Stomach (tissue), 8 donors: ENCODE measurements at regions not wholly inside any gene's neighbourhood (a gene's known extent, or its start where the extent isn't known, plus 50 kb on each side); places are given as distances from the start of the nearest gene placed in this dataset.
"Not testable (repeated sequence)": the region's sequence is repeated elsewhere in the genome, so short reads cannot be mapped to it uniquely, and the experiment has no call there.

Source experiments
- DNase-seq, 2 donors: peaks; one replicate each; pipeline versions ENCODE4 v3.0.0 to v3.0.0-alpha.2; 2013 to 2019
- H3K27ac ChIP-seq, 5 donors: fragments of 200-600 bp in 4 of 5; sonication (generic) in 4 of 5; one replicate each; pipeline ENCODE4 v1.5.1; 2013 to 2019; ENCODE audit warnings: mild to moderate bottlenecking in 1 of 5, moderate library complexity in 1 of 5
- H3K27me3 ChIP-seq, 3 donors: fragments of 200-600 bp; sonication (generic); one replicate each; pipeline ENCODE4 v1.5.1; 2017 to 2019; ENCODE audit warnings: mixed run types in 1 of 3
- H3K36me3 ChIP-seq, 4 donors: fragments of 200-600 bp; sonication (generic); 1 replicate in 3 of 4; 2 replicates in 1 of 4; pipeline ENCODE4 v1.5.1; 2016 to 2019
- H3K4me1 ChIP-seq, 4 donors: fragments of 200-600 bp; sonication (generic); one replicate each; pipeline ENCODE4 v1.5.1; 2016 to 2019
- H3K4me3 ChIP-seq, 4 donors: fragments of 200-600 bp; sonication (generic) in 3 of 4; one replicate each; pipeline ENCODE4 v1.5.1; 2016 to 2019; ENCODE audit warnings: mild to moderate bottlenecking in 1 of 4
- H3K9me3 ChIP-seq, 4 donors: fragments of 200-600 bp; sonication (generic); one replicate each; pipeline ENCODE4 v1.5.1; 2016 to 2019
- EP300 ChIP-seq: sonication (generic); formaldehyde crosslinking; IDR thresholded peaks from one replicate; pipeline ENCODE4 v1.6.1; 2017; ENCODE audit warnings: antibody characterized with exemption
- POLR2A ChIP-seq, 4 donors: fragments of 450-650 bp; IDR thresholded peaks; one replicate each; pipeline ENCODE4 v1.6.1; 2016; ENCODE audit warnings: antibody characterized with exemption in 4 of 4, control low read depth in 2 of 4, mild to moderate bottlenecking in 1 of 4, moderate library complexity in 1 of 4
- POLR2AphosphoS5 ChIP-seq, 3 donors: sonication (generic); formaldehyde crosslinking; IDR thresholded peaks; one replicate each; pipeline ENCODE4 v1.6.1; 2016; ENCODE audit warnings: antibody characterized with exemption in 3 of 3
- WGBS, 5 donors: extraction: QIAGEN DNeasy Blood & Tissue Kit in 3 of 5; methylation state at CpG; one replicate each; pipeline versions ENCODE4 v1.1.5 to v1.1.7; 2013 to 2018; 5-methylcytosine and 5-hydroxymethylcytosine counted together
- intact Hi-C: fragments of 100-400 bp; cut with DNase I; formaldehyde crosslinking; loops from one replicate; pipeline ENCODE4 v1.15.1; 2023; ENCODE audit warnings: low total_unique reads
- TF ChIP-seq, protein P1 (sequence below), 7 experiments: fragments of 450-650 bp in 4 of 7; fragments of 200-600 bp in 3 of 7; sonication (generic) in 3 of 7; IDR thresholded peaks; one replicate each; pipeline ENCODE4 v1.5.1; 2016 to 2019; ENCODE audit warnings: antibody characterized with exemption in 7 of 7, control low read depth in 2 of 7, mild to moderate bottlenecking in 1 of 7
- donor health status: healthy with polysubstance abuse.
- donor health status: Bipolar disorder and iron deficiency.
- donor health status: healthy.

DNA sequence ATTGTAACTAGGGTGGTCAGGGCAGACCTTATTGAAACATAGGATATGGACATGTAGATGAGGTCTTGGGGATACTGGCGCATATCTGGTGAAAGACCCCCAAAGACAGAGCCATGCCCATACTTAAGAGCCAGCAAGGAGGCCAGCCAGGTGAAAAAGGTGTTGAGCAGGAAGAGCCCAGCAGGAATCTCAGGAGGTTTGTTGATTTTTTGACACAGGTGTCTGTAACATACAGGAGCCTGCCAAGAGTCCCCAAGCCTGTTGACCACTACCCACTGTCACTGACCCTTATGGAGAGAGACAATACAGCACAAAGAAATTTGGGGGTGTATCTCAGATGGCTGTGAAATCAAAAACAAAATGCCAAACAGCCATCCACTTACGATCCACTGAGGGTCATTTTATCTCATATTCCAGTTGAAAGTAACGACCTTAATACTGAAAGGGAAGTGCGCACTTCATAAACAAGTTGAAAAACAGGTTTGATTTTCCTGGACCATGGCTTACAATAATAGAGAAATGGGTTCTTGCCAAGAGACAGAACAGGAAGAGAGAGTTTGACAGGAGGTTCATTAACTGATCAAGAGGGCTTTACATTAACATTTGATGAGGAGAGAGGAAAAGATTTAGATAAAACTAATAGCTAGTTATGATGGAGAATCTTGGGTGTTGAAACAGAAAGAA lies 163.6 kb downstream of the GLUL start:
- Histone ChIP-seq H3K4me3 (no peak overlapping the region), H3K27me3 (no peaks in the 10 kb centered on the region), H3K27ac (peak overlapping the region in 2 of 5 donors; percentile 6 to 29), H3K4me1 (peaks cover 0 to 6% (median 3%) of the 10 kb centered on the region in 4 donors), H3K36me3 (no peaks in the 10 kb centered on the region), H3K9me3 (no peaks in the 10 kb centered on the region)
- TF ChIP-seq, protein P1, sequence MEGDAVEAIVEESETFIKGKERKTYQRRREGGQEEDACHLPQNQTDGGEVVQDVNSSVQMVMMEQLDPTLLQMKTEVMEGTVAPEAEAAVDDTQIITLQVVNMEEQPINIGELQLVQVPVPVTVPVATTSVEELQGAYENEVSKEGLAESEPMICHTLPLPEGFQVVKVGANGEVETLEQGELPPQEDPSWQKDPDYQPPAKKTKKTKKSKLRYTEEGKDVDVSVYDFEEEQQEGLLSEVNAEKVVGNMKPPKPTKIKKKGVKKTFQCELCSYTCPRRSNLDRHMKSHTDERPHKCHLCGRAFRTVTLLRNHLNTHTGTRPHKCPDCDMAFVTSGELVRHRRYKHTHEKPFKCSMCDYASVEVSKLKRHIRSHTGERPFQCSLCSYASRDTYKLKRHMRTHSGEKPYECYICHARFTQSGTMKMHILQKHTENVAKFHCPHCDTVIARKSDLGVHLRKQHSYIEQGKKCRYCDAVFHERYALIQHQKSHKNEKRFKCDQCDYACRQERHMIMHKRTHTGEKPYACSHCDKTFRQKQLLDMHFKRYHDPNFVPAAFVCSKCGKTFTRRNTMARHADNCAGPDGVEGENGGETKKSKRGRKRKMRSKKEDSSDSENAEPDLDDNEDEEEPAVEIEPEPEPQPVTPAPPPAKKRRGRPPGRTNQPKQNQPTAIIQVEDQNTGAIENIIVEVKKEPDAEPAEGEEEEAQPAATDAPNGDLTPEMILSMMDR (IDR thresholded peaks at IDR 0.05), result no peak
- no peak for TF ChIP-seq POLR2AphosphoS5 (IDR thresholded peaks at IDR 0.05)
- TF ChIP-seq POLR2A (IDR thresholded peaks at IDR 0.05), result no peak
- TF ChIP-seq EP300, result no peak
- intact Hi-C loops, result no loop called here
- 35 to 62% (median 43%) methylated on average over 4 of the region's 4 CpGs for WGBS, 5 donors
- DNase-seq, result peak in 1 of 2 donors; percentile 47

DNA sequence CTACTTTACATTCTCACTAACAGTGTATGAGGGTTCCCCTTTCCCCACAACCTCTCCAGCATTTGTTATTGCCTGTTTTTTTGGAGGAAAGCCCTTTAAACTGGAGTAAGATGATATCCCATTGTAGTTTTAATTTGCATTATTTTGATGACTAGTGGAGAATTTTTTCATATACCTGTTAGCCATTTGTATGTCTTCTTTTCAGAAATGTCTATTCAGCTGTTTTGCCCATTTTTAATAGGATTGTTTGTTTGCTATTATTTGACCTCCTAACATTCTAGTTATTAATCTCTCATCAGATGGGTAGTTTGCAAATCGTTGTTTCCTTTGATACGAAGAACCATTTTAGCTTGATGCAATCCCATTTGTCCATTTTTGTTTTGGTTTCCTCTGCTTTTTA lies 165.0 kb downstream of the GLUL start:
- H3K4me1 ChIP-seq, result peaks cover 0 to 6% (median 3%) of the 10 kb centered on the region in 4 donors
- peaks cover 0 to 6% (median 3%) of the 10 kb centered on the region in 4 donors for H3K9me3 ChIP-seq
- H3K36me3 ChIP-seq, result no peaks in the 10 kb centered on the region
- whole genome bisulfite sequencing, 5 donors, result 87 to 97% (median 94%) methylated on average over 2 of the region's 2 CpGs
- TF ChIP-seq POLR2A (IDR thresholded peaks at IDR 0.05), result no peak
- TF ChIP-seq POLR2AphosphoS5 (IDR thresholded peaks at IDR 0.05), result no peak
- TF ChIP-seq, protein P1 (IDR thresholded peaks at IDR 0.05), result no peak
- TF ChIP-seq EP300, result no peak
- DNase-seq, result no peak
- H3K27me3 ChIP-seq, result no peaks in the 10 kb centered on the region
- intact Hi-C loops, result no loop called here
- no peak overlapping the region for H3K27ac ChIP-seq
- H3K4me3 ChIP-seq, result no peak overlapping the region

DNA sequence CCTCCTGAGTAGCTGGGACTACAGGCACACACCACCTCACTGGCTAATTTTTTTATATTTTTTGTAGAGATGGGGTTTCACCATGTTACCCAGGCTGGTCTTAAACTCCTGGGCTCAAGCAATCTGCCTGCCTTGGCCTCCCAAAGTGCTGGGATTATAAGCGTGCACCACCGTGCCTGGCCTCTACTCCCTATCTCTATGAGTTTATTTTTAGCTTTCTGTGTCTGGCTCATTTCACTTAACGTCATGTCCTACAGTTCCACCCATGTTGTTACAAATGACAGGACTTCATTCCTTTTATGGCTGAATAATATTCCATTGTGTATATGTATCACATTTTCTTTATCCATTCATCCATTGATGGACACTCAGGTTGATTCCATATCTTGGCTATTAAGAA lies 164.2 kb upstream of the ZNF648 start:
- intact Hi-C loops, result not testable (repeated sequence)
- WGBS, 5 donors, result 68 to 90% (median 84%) methylated on average over 3 of the region's 3 CpGs

DNA sequence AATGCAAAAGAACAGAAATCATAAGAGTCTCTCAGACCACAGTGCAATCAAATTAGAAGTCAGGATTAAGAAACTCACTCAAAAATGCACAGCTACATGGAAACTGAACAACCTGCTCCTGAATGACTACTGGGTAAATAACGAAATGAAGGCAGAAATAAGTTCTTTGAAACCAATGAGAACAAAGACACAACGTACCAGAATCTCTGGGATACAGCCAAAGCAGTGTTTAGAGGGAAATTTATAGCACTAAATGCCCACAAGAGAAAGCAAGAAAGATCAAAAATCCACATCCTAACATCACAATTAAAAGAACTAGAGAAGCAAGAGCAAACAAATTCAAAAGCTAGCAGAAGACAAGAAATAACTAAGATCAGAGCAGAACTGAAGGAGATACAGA lies 160.5 kb upstream of the ZNF648 start:
- H3K4me3 ChIP-seq, H3K27ac ChIP-seq, DNase-seq, H3K4me1 ChIP-seq, H3K36me3 ChIP-seq, H3K9me3 ChIP-seq, intact Hi-C loops, H3K27me3 ChIP-seq: not testable (repeated sequence)
- 73 to 88% (median 85%) methylated on average over 2 of the region's 2 CpGs for WGBS, 5 donors

More for the DNA sequence above, 164.2 kb upstream of the ZNF648 start:
- not testable (repeated sequence) for H3K9me3 ChIP-seq, H3K4me3 ChIP-seq, H3K4me1 ChIP-seq, H3K27me3 ChIP-seq, H3K36me3 ChIP-seq, DNase-seq, H3K27ac ChIP-seq

DNA sequence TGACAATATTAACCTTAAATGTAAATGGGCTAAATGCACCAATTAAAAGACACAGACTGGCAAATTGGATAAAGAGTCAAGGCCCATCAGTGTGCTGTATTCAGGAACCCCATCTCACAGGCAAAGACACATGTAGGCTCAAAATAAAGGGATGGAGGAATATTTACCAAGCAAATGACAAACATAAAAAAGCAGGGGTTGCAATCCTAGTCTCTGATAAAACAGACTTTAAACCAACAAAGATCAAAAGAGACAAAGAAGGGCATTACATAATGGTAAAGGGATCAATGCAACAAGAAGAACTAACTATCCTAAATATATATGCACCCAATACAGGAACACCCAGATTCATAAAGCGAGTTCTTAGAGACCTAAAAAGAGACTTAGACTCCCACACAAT lies 159.9 kb upstream of the ZNF648 start:
- H3K4me1 ChIP-seq, intact Hi-C loops, H3K36me3 ChIP-seq, DNase-seq, H3K27ac ChIP-seq, H3K9me3 ChIP-seq, H3K4me3 ChIP-seq, H3K27me3 ChIP-seq: not testable (repeated sequence)
- 92 to 100% (median 97%) methylated on average over 1 of the region's 1 CpG for WGBS, 5 donors

DNA sequence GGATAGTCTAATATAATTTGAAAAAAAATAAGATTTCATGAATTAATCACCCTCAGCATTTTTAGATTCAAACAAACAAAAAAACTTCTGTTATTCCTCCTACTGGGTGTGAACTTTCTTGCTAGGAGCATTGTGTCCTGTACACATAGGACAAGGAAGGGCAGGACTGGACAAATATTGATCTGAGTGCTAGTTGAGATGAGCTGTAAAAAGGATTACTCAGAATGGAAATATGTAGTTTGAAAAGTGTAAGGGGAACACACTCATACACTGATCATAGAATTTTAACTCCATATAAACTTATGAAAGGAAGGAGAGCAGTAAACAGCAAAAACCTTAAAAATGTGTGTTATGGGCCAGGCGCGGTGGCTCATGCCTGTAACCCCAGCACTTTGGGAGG lies 156.5 kb upstream of the ZNF648 start:
- TF ChIP-seq POLR2A (IDR thresholded peaks at IDR 0.05), result no peak
- TF ChIP-seq, protein P1 (IDR thresholded peaks at IDR 0.05), result no peak
- peak in 2 of 3 donors; percentile 43 to 72 for TF ChIP-seq POLR2AphosphoS5 (IDR thresholded peaks at IDR 0.05)
- TF ChIP-seq EP300, result no peak
- intact Hi-C loops, result no loop called here
- H3K27ac ChIP-seq, result peak overlapping the region in 3 of 5 donors; percentile 3 to 63 (median 32)
- H3K4me1 ChIP-seq, result peaks cover 0 to 15% (median 11%) of the 10 kb centered on the region in 4 donors
- WGBS, 5 donors, result 71 to 100% (median 90%) methylated on average over 2 of the region's 2 CpGs
- no peaks in the 10 kb centered on the region for H3K36me3 ChIP-seq
- DNase-seq, result no peak
- no peak overlapping the region for H3K4me3 ChIP-seq
- no peaks in the 10 kb centered on the region for H3K27me3 ChIP-seq
- peaks cover 0 to 7% (median 4%) of the 10 kb centered on the region in 4 donors for H3K9me3 ChIP-seq
